Neural progenitor cell (in vitro differentiated cells): ENCODE measurements at regions not wholly inside any gene's neighbourhood (a gene's known extent, or its start where the extent isn't known, plus 50 kb on each side); places are given as distances from the start of the nearest gene placed in this dataset.

ENCODE experiments used
- DNase-seq: peaks from one replicate; pipeline ENCODE4 v3.0.0-alpha.2; 2016; ENCODE audit warnings: low spot score
- H2AFZ ChIP-seq: fragments of 200-600 bp; sonication (generic); replicated peaks from 2 replicates; pipeline ENCODE4 v1.6.1; 2016; ENCODE audit warnings: antibody characterized with exemption
- H3F3A ChIP-seq: fragments of 200-600 bp; sonication (generic); 2 replicates; pipeline ENCODE4 v1.6.1; 2016; ENCODE audit warnings: antibody characterized with exemption, low read depth
- H3K27ac ChIP-seq: fragments of 200-600 bp; sonication (generic); 2 replicates; pipeline ENCODE4 v1.5.1; 2016; ENCODE audit warnings: mild to moderate bottlenecking
- H3K27me3 ChIP-seq: fragments of 200-600 bp; sonication (generic); 2 replicates; pipeline ENCODE4 v1.6.1; 2016; ENCODE audit warnings: mild to moderate bottlenecking, moderate library complexity
- H3K36me3 ChIP-seq: fragments of 200-600 bp; sonication (generic); 2 replicates; pipeline ENCODE4 v1.5.1; 2016
- H3K4me1 ChIP-seq: fragments of 200-600 bp; sonication (generic); 2 replicates; pipeline ENCODE4 v1.6.1; 2016; ENCODE audit warnings: mixed run types
- H3K4me2 ChIP-seq: fragments of 200-600 bp; sonication (generic); 2 replicates; pipeline ENCODE4 v1.6.1; 2016
- H3K4me3 ChIP-seq: fragments of 200-600 bp; sonication (generic); 2 replicates; pipeline ENCODE4 v1.5.1; 2016
- H3K79me2 ChIP-seq: fragments of 200-600 bp; sonication (generic); 2 replicates; pipeline ENCODE4 v1.6.1; 2016; ENCODE audit warnings: low read depth
- H3K9ac ChIP-seq: fragments of 200-600 bp; sonication (generic); 2 replicates; pipeline ENCODE4 v1.6.1; 2016
- H3K9me3 ChIP-seq: fragments of 200-600 bp; sonication (generic); 2 replicates; pipeline ENCODE4 v1.5.1; 2016; ENCODE audit warnings: low read depth
- H4K20me1 ChIP-seq: fragments of 200-600 bp; sonication (generic); 2 replicates; pipeline ENCODE4 v1.6.1; 2016; ENCODE audit warnings: low read depth
- H3K27ac Mint-ChIP-seq: 3 replicates; pipeline ENCODE4 v1.8.0; 2021; ENCODE audit warnings: mixed read lengths
- H3K27me3 Mint-ChIP-seq: 2 replicates; pipeline ENCODE4 v1.8.0; 2022; ENCODE audit warnings: low read depth, mild to moderate bottlenecking, inconsistent platforms, moderate library complexity, mixed read lengths; ENCODE audit not compliant: insufficient read depth
- H3K36me3 Mint-ChIP-seq: 3 replicates; pipeline ENCODE4 v1.8.0; 2021; ENCODE audit warnings: mixed read lengths
- H3K4me1 Mint-ChIP-seq: 3 replicates; pipeline ENCODE4 v1.8.0; 2021; ENCODE audit warnings: mixed read lengths
- H3K4me3 Mint-ChIP-seq: 3 replicates; pipeline ENCODE4 v1.8.0; 2021; ENCODE audit warnings: mild to moderate bottlenecking, moderate library complexity, mixed read lengths
- H3K9me3 Mint-ChIP-seq: 3 replicates; pipeline ENCODE4 v1.8.0; 2020; ENCODE audit warnings: mixed read lengths
- EZH2 ChIP-seq: fragments of 200-600 bp; sonication (generic); IDR thresholded peaks from 2 replicates; pipeline ENCODE4 v1.6.1; 2017; ENCODE audit warnings: antibody characterized with exemption, mild to moderate bottlenecking, moderate library complexity
- EZH2phosphoT487 ChIP-seq: fragments of 200-600 bp; sonication (generic); IDR thresholded peaks from 2 replicates; pipeline ENCODE4 v1.6.1; 2017; ENCODE audit warnings: antibody characterized with exemption
- TF ChIP-seq, protein P1 (sequence below): fragments of 200-600 bp; sonication (generic); IDR thresholded peaks from 2 replicates; pipeline ENCODE4 v1.5.1; 2017; ENCODE audit warnings: antibody characterized with exemption, mild to moderate bottlenecking

DNA sequence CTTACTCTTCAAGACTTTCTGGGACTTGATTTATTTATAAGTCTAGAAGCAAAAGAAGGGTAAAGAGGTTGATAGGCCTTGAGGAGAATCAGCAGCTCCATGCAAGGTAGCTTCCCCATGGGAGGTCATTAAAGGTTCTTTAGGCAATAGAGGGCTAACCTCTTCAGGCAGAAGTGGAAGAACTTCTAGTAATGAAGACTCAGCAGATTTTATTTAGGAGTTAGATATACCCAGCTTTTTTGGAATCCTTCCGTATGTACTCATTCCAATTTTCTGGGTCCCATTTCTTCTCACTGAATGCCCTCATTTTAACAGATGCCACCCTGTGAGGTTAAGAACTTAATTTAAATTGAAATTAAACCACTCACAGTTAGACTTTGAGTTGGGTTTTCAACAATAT is 565.6 kb downstream of the LRFN5 start:
- Histone ChIP-seq H3K4me2 (no peak overlapping the region), H3K9me3 (no peaks in the 10 kb centered on the region), H3K9ac (no peak overlapping the region), H3K4me1 (no peaks in the 10 kb centered on the region), H3K4me3 (no peak overlapping the region), H2AFZ (no peak overlapping the region), H3K27me3 (no peaks in the 10 kb centered on the region), H3F3A (no peaks in the 10 kb centered on the region), H3K27ac (no peak overlapping the region), H3K36me3 (no peaks in the 10 kb centered on the region), H4K20me1 (no peaks in the 10 kb centered on the region), H3K79me2 (no peaks in the 10 kb centered on the region)
- TF ChIP-seq EZH2phosphoT487 (no peak), EZH2 (no peak)
- TF ChIP-seq, protein P1, sequence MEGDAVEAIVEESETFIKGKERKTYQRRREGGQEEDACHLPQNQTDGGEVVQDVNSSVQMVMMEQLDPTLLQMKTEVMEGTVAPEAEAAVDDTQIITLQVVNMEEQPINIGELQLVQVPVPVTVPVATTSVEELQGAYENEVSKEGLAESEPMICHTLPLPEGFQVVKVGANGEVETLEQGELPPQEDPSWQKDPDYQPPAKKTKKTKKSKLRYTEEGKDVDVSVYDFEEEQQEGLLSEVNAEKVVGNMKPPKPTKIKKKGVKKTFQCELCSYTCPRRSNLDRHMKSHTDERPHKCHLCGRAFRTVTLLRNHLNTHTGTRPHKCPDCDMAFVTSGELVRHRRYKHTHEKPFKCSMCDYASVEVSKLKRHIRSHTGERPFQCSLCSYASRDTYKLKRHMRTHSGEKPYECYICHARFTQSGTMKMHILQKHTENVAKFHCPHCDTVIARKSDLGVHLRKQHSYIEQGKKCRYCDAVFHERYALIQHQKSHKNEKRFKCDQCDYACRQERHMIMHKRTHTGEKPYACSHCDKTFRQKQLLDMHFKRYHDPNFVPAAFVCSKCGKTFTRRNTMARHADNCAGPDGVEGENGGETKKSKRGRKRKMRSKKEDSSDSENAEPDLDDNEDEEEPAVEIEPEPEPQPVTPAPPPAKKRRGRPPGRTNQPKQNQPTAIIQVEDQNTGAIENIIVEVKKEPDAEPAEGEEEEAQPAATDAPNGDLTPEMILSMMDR, result no peak
- Mint-ChIP-seq H3K27ac (no peak overlapping the region), H3K9me3 (peaks cover 12% of the 10 kb centered on the region), H3K27me3 (no peaks in the 10 kb centered on the region), H3K36me3 (no peaks in the 10 kb centered on the region), H3K4me3 (no peak overlapping the region), H3K4me1 (no peaks in the 10 kb centered on the region)
- no peak for DNase-seq

DNA sequence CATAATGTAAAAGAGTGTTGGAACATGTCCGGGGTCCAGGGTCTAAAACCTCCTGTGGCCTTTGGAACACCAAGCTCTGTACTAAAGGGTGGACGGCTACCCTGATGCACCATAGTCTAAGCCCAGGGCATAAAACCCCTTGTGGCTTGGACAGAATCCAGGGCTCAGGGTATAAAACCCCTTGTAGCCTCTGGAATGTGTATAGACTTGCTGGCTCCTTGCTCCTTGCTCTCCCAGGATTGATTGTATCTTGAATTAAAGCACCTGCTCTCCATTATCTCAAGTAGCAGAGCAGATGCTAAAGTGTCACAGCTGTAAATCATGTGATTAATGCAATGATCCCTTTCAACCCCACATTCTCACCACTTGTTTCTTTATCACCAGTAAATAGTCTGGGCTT is 556.5 kb downstream of the LRFN5 start:
- Histone ChIP-seq H3K4me3 (no peak overlapping the region), H3K4me1 (no peaks in the 10 kb centered on the region), H3K27ac (no peak overlapping the region), H4K20me1 (no peaks in the 10 kb centered on the region), H3K9me3 (no peaks in the 10 kb centered on the region), H3K9ac (no peak overlapping the region), H3K4me2 (no peak overlapping the region), H3F3A (no peaks in the 10 kb centered on the region), H2AFZ (no peak overlapping the region), H3K27me3 (no peaks in the 10 kb centered on the region), H3K36me3 (no peaks in the 10 kb centered on the region), H3K79me2 (no peaks in the 10 kb centered on the region)
- no peak for DNase-seq
- Mint-ChIP-seq H3K36me3 (no peaks in the 10 kb centered on the region), H3K9me3 (peaks cover 9% of the 10 kb centered on the region), H3K4me1 (no peaks in the 10 kb centered on the region), H3K27me3 (no peaks in the 10 kb centered on the region), H3K4me3 (no peak overlapping the region), H3K27ac (no peak overlapping the region)
- TF ChIP-seq, protein P1, result no peak
- TF ChIP-seq EZH2phosphoT487 (no peak), EZH2 (no peak)

GRCh38 chr14:42159138-42159537 is 552.5 kb downstream of the LRFN5 start:
- no peak overlapping the region for H3K4me3 Mint-ChIP-seq
- H3K4me3 ChIP-seq, result no peak overlapping the region
- no peaks in the 10 kb centered on the region for H3K79me2 ChIP-seq
- no peak overlapping the region for H3K27ac ChIP-seq
- no peaks in the 10 kb centered on the region for H3K36me3 ChIP-seq
- TF ChIP-seq, protein P1, result no peak
- no peak for TF ChIP-seq EZH2phosphoT487
- TF ChIP-seq EZH2, result no peak
- no peak overlapping the region for H3K4me2 ChIP-seq
- no peaks in the 10 kb centered on the region for H3K9me3 Mint-ChIP-seq
- no peak overlapping the region for H3K9ac ChIP-seq
- no peaks in the 10 kb centered on the region for H4K20me1 ChIP-seq
- no peaks in the 10 kb centered on the region for H3K4me1 ChIP-seq
- H3K27me3 ChIP-seq, result no peaks in the 10 kb centered on the region
- H3F3A ChIP-seq, result no peaks in the 10 kb centered on the region
- no peaks in the 10 kb centered on the region for H3K27me3 Mint-ChIP-seq
- H3K27ac Mint-ChIP-seq, result no peak overlapping the region
- no peaks in the 10 kb centered on the region for H3K9me3 ChIP-seq
- no peak overlapping the region for H2AFZ ChIP-seq
- no peak for DNase-seq
- H3K4me1 Mint-ChIP-seq, result no peaks in the 10 kb centered on the region
- no peaks in the 10 kb centered on the region for H3K36me3 Mint-ChIP-seq
